ENCODE measurements at regions not wholly inside any gene's neighbourhood (a gene's known extent, or its start where the extent isn't known, plus 50 kb on each side); places are given as distances from the start of the nearest gene placed in this dataset.

DNA sequence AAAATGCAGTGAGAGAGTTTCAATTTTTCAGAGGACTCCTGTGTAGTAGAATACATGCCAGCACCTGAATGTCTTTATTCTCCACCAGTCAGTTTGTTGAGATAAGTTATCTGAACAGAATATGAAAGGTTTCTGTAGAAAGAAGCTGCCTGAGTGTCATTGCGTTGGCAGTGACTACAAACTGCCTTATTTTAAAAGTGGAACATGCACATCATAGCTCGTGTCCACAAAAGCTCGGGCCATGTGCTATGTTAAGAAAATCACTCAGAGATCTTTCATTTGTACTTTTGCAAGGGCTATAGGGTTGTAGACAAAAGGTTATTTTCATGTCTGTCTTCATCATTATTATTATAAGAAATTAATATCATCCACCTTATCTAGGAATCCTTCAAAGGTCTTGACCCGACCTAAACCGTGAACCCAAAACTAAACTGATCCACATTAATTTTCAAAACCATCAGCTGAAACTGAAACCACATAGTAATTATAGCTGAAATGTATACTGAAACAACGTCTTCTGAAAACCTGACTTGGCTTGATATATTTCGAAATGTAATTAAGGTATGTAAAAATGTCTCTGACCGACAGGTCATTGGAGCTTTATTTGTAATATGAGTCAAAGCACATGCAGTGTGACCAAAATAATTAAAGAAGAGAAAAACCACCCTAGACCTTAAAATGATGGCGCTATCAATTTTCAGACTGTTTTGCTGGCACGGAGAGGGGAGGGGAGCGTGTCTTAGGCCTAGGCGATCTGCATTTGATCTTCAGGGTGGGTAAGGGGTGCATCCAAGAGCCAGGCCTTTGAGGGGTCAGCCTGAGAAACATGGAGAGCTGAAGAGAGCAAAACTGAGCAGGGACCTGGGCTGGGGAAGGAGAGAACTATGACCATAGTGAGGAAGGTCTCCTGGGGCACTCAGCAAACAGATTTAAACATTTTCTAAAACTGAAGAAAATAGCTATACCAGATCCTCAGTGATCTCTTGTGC, 232.1 kb downstream of the SOX11 start:
- H3K27ac ChIP-seq (ENCODE audit: low read depth, low read length), result no peak overlapping the region
- no peaks in the 10 kb centered on the region for H3K27me3 ChIP-seq (ENCODE audit: control insufficient read depth in 3 of 3, insufficient read depth in 3 of 3, low read length in 3 of 3)
- no peaks in the 10 kb centered on the region for H3K9me3 ChIP-seq (ENCODE audit: control insufficient read depth in 3 of 3, low read length in 3 of 3)
- no peaks in the 10 kb centered on the region for H3K36me3 ChIP-seq (ENCODE audit: control insufficient read depth in 3 of 3, insufficient read depth in 3 of 3, low read length in 3 of 3)
- no peak overlapping the region for H3K4me3 ChIP-seq (ENCODE audit: low read length in 3 of 3)
- H3K9ac ChIP-seq (ENCODE audit: low read depth in 1 of 3, low read length in 3 of 3), result no peak overlapping the region
- no peaks in the 10 kb centered on the region for H3K4me1 ChIP-seq (ENCODE audit: control insufficient read depth in 3 of 3, insufficient read depth in 3 of 3, low read length in 3 of 3)

DNA sequence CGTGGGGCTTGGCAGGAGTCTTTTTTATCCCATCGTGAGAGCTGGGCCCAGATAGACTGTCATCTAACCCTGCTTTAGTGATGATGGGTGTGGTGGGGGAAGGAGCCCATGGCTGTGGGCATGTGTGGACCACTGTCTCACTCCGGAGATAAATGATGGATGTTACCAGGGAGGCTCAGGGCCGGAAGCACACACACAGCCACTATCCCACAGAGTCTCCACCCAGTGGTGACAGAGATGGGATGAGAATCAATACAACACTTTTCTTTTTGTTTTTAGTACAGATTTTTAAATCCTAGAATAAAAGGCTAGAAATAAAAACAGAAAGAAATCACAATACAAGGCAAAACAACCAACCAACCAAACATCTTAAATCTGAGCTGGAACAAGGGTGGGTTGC, 233.4 kb downstream of the SOX11 start:
- H3K4me3 ChIP-seq (ENCODE audit: low read length in 3 of 3), result no peak overlapping the region
- H3K9me3 ChIP-seq (ENCODE audit: control insufficient read depth in 3 of 3, low read length in 3 of 3), result peaks cover 0 to 4% (median 0%) of the 10 kb centered on the region in 3 donors
- H3K36me3 ChIP-seq (ENCODE audit: control insufficient read depth in 3 of 3, insufficient read depth in 3 of 3, low read length in 3 of 3), result no peaks in the 10 kb centered on the region
- H3K27me3 ChIP-seq (ENCODE audit: control insufficient read depth in 3 of 3, insufficient read depth in 3 of 3, low read length in 3 of 3), result no peaks in the 10 kb centered on the region
- no peak overlapping the region for H3K9ac ChIP-seq (ENCODE audit: low read depth in 1 of 3, low read length in 3 of 3)
- no peak overlapping the region for H3K27ac ChIP-seq (ENCODE audit: low read depth, low read length)
- no peaks in the 10 kb centered on the region for H3K4me1 ChIP-seq (ENCODE audit: control insufficient read depth in 3 of 3, insufficient read depth in 3 of 3, low read length in 3 of 3)

DNA sequence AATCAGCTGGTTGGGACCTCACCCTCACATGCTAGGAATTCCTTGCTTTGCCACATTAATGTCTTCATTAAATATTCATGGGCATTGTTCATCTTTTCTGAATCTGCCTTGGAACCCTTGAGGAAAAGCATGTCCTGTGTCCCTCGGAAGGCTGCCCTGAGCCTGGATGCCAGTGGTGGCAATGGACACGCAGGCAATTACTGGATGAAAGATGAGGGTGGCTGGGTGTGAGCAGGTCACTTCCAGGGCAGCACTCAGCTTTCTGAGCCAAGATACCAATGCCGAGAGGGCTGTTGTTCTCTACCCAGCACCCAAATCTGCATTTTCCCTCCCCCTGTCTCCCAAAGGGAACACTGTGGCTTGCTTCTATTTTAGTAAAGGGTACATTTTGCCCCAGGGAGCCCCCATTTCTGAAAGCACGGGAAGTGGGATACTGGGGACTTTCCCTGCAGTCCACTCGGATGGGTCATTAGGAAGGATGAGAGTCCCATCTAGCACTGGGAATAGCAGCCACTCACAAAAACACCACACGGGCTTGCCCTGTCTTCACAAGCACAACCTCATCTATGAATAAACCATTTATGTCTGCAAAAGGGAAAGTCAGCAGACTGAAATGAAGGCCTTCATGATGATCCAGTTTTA, 234.8 kb downstream of the SOX11 start:
- Histone ChIP-seq H3K27ac (ENCODE audit: low read depth, low read length) (no peak overlapping the region), H3K4me1 (ENCODE audit: control insufficient read depth in 3 of 3, insufficient read depth in 3 of 3, low read length in 3 of 3) (no peaks in the 10 kb centered on the region), H3K9ac (ENCODE audit: low read depth in 1 of 3, low read length in 3 of 3) (no peak overlapping the region), H3K27me3 (ENCODE audit: control insufficient read depth in 3 of 3, insufficient read depth in 3 of 3, low read length in 3 of 3) (no peaks in the 10 kb centered on the region), H3K9me3 (ENCODE audit: control insufficient read depth in 3 of 3, low read length in 3 of 3) (peaks cover 0 to 4% (median 0%) of the 10 kb centered on the region in 3 donors), H3K4me3 (ENCODE audit: low read length in 3 of 3) (no peak overlapping the region), H3K36me3 (ENCODE audit: control insufficient read depth in 3 of 3, insufficient read depth in 3 of 3, low read length in 3 of 3) (no peaks in the 10 kb centered on the region)

DNA sequence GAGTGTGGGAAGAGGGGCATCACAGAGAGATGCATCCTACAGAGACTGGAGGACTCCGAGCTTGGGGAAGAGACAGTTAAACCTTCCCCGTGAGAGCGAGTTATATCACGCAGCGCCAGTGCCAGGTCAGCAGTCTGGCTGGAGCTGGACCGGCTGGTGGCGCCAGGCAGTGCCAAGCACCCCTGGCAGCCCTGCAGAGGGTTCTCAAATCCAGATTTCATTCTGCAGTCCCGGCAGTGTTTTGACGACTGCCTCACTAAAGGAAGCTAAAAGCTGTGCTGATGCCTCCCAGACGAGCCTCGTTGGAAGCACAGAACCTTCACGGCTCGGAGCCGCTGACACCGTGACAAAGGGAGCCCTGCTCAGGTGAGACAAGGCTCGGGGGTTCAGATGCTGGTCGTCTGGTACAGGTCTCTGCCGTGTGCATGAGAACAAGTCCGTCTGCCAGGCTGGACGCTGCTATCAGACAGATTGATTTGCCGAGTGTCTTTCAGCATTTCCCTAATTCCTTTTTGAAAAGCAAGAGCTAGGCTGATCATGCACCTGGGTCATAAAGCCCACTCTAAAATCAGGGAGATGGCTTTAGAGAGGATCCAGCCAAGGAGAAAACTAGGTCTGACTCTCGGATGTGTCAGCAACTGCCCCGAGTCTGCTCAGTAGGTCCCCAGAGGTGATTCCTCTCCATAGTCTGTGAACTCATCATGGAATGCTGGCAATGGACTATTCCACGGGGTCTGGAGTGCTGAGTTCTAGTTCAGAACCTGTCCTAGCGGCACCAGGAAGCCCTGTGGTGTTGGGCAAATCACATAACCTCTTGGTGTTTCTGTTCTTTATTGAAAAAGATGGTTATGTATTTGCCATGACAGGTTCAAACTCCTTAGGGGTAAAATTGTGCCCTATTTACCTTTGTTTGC, 240.6 kb downstream of the SOX11 start:
- Histone ChIP-seq H3K9ac (ENCODE audit: low read depth in 1 of 3, low read length in 3 of 3) (peak overlapping the region in 2 of 3 donors; percentile 32 to 42), H3K9me3 (ENCODE audit: control insufficient read depth in 3 of 3, low read length in 3 of 3) (peaks cover 0 to 4% (median 0%) of the 10 kb centered on the region in 3 donors)

DNA sequence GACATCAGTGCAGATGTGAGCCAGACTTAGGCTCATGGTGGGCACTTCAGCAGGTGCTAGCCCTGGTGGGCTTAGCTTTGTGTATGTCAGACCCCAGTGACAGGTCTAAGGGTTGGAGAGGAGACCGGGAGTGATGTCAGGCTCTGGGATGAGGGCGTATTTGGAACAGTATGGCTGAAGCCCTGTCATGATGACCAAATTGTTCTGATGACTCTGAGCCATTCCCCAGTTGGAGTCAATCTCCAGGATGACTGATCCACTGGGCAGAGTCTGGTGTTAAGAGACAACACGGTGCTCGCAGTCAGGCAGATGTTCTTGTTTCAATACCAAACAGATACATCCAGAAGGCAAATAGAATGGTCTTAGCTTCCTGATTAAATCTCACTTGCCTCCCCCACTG, 241.5 kb downstream of the SOX11 start:
- no peaks in the 10 kb centered on the region for H3K36me3 ChIP-seq (ENCODE audit: control insufficient read depth in 3 of 3, insufficient read depth in 3 of 3, low read length in 3 of 3)
- H3K27me3 ChIP-seq (ENCODE audit: control insufficient read depth in 3 of 3, insufficient read depth in 3 of 3, low read length in 3 of 3), result no peaks in the 10 kb centered on the region
- H3K4me3 ChIP-seq (ENCODE audit: low read length in 3 of 3), result no peak overlapping the region
- H3K9ac ChIP-seq (ENCODE audit: low read depth in 1 of 3, low read length in 3 of 3), result no peak overlapping the region
- H3K27ac ChIP-seq (ENCODE audit: low read depth, low read length), result no peak overlapping the region
- peaks cover 0 to 4% (median 0%) of the 10 kb centered on the region in 3 donors for H3K9me3 ChIP-seq (ENCODE audit: control insufficient read depth in 3 of 3, low read length in 3 of 3)
- peaks cover 4 to 10% (median 8%) of the 10 kb centered on the region in 3 donors for H3K4me1 ChIP-seq (ENCODE audit: control insufficient read depth in 3 of 3, insufficient read depth in 3 of 3, low read length in 3 of 3)

More for the DNA sequence above, 240.6 kb downstream of the SOX11 start:
- no peaks in the 10 kb centered on the region for H3K27me3 ChIP-seq (ENCODE audit: control insufficient read depth in 3 of 3, insufficient read depth in 3 of 3, low read length in 3 of 3)
- peaks cover 4 to 10% (median 8%) of the 10 kb centered on the region in 3 donors for H3K4me1 ChIP-seq (ENCODE audit: control insufficient read depth in 3 of 3, insufficient read depth in 3 of 3, low read length in 3 of 3)
- H3K36me3 ChIP-seq (ENCODE audit: control insufficient read depth in 3 of 3, insufficient read depth in 3 of 3, low read length in 3 of 3), result no peaks in the 10 kb centered on the region
- no peak overlapping the region for H3K27ac ChIP-seq (ENCODE audit: low read depth, low read length)
- peak overlapping the region in 2 of 3 donors; percentile 20 to 45 for H3K4me3 ChIP-seq (ENCODE audit: low read length in 3 of 3)

DNA sequence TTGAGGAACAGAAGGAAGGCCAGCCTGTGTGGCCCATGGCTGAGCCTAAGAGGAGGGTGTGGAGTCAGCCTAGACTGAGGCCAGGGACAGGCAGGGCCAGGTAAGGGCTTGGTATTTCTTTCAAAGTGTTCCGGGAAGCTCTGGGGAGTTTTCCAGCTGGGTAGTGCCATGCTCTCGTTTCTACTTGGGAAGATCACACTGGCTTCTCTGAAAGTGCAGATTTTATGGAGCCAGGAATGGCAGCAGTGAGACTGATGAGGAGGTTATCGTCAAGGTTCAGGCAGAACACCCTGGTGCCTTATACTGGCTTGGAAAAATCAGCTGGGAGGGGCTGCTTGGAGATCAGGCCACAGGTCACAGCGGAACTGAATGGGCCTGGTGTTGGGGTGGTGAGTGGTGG, 245.1 kb downstream of the SOX11 start:
- Histone ChIP-seq H3K27me3 (ENCODE audit: control insufficient read depth in 3 of 3, insufficient read depth in 3 of 3, low read length in 3 of 3) (no peaks in the 10 kb centered on the region), H3K27ac (ENCODE audit: low read depth, low read length) (no peak overlapping the region), H3K9me3 (ENCODE audit: control insufficient read depth in 3 of 3, low read length in 3 of 3) (no peaks in the 10 kb centered on the region), H3K36me3 (ENCODE audit: control insufficient read depth in 3 of 3, insufficient read depth in 3 of 3, low read length in 3 of 3) (no peaks in the 10 kb centered on the region), H3K9ac (ENCODE audit: low read depth in 1 of 3, low read length in 3 of 3) (no peak overlapping the region), H3K4me1 (ENCODE audit: control insufficient read depth in 3 of 3, insufficient read depth in 3 of 3, low read length in 3 of 3) (peaks cover 4 to 9% (median 7%) of the 10 kb centered on the region in 3 donors), H3K4me3 (ENCODE audit: low read length in 3 of 3) (no peak overlapping the region)

DNA sequence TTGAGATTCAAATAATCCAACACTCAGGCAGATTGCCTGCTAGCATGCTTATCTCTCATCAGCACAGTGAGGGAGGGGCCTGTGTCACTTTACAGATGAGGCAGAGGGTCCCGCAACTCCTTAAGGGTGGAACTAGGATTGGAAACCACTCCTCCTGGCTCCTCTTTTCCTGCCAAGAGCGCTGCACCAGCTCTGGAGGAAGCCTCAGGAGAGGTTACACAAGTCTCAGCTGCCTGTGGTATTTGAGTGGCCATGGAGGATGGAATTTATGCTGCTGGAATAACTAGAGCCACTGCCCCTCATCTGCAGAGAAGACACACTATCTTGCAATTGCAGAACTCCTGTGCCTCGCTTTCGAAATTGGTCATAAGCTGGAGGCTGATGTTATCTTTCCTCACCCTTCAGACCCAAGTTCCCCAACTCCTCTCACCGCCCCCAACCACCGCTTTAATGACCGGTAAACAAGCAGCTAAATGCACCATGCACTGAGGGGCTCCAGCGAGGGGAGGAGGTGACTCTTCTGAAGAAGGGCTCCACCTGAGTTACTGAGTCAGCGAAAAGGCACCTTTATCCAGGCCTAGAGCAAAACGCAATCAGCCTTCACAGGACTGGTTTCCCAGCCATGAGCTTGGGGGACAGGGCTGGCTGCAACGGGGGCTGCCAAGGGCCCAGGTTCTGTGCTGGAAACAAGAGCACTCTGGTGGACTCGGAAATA, 245.8 kb downstream of the SOX11 start:
- H3K4me1 ChIP-seq (ENCODE audit: control insufficient read depth in 3 of 3, insufficient read depth in 3 of 3, low read length in 3 of 3), result peaks cover under 1 to 2% (median 1%) of the 10 kb centered on the region in 3 donors
- H3K9ac ChIP-seq (ENCODE audit: low read depth in 1 of 3, low read length in 3 of 3), result no peak overlapping the region
- no peaks in the 10 kb centered on the region for H3K36me3 ChIP-seq (ENCODE audit: control insufficient read depth in 3 of 3, insufficient read depth in 3 of 3, low read length in 3 of 3)
- no peaks in the 10 kb centered on the region for H3K9me3 ChIP-seq (ENCODE audit: control insufficient read depth in 3 of 3, low read length in 3 of 3)
- no peak overlapping the region for H3K4me3 ChIP-seq (ENCODE audit: low read length in 3 of 3)
- H3K27me3 ChIP-seq (ENCODE audit: control insufficient read depth in 3 of 3, insufficient read depth in 3 of 3, low read length in 3 of 3), result no peaks in the 10 kb centered on the region
- H3K27ac ChIP-seq (ENCODE audit: low read depth, low read length), result no peak overlapping the region

DNA sequence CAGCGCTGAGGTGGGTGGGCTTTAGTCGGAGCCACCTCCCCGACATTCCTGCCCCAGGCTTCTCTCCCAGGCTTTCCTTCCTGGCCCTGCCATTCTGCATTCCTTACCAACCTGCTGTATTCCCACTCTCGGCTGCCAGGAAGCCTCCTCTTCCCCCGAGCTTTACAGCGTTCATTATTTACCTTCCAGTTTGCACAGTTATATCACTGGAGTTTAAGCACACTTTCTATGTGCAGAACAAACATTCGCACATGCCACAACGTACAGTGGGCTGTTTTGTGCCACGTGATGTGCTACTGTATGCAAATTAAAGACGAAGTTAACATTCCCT, 246.3 kb downstream of the SOX11 start:
- H3K9ac ChIP-seq (ENCODE audit: low read depth in 1 of 3, low read length in 3 of 3), result no peak overlapping the region

DNA sequence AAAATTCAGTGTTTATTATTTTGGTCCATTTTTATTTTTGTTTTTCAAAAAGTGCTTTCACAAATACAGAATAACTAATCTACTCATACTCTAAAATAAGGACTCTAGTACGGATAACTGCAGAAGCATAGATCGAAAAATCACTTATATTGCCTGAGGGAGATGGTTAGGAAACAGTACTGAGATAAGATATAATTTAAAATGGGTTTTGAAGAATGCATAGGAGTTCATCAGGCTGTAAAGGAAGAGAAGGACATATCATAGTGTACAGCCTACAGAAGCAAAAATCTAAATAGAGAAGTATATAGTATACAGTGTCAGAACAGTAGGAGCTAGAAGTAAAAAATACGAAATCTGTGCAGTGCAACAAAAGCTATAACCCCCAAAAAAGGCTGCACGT, 247.4 kb downstream of the SOX11 start:
- H3K36me3 ChIP-seq (ENCODE audit: control insufficient read depth in 3 of 3, insufficient read depth in 3 of 3, low read length in 3 of 3), result no peaks in the 10 kb centered on the region
- no peak overlapping the region for H3K4me3 ChIP-seq (ENCODE audit: low read length in 3 of 3)
- H3K27ac ChIP-seq (ENCODE audit: low read depth, low read length), result no peak overlapping the region
- no peaks in the 10 kb centered on the region for H3K4me1 ChIP-seq (ENCODE audit: control insufficient read depth in 3 of 3, insufficient read depth in 3 of 3, low read length in 3 of 3)
- H3K9me3 ChIP-seq (ENCODE audit: control insufficient read depth in 3 of 3, low read length in 3 of 3), result no peaks in the 10 kb centered on the region
- no peak overlapping the region for H3K9ac ChIP-seq (ENCODE audit: low read depth in 1 of 3, low read length in 3 of 3)
- H3K27me3 ChIP-seq (ENCODE audit: control insufficient read depth in 3 of 3, insufficient read depth in 3 of 3, low read length in 3 of 3), result no peaks in the 10 kb centered on the region

More for the DNA sequence above, 246.3 kb downstream of the SOX11 start:
- no peaks in the 10 kb centered on the region for H3K4me1 ChIP-seq (ENCODE audit: control insufficient read depth in 3 of 3, insufficient read depth in 3 of 3, low read length in 3 of 3)
- H3K4me3 ChIP-seq (ENCODE audit: low read length in 3 of 3), result no peak overlapping the region
- H3K27ac ChIP-seq (ENCODE audit: low read depth, low read length), result no peak overlapping the region
- no peaks in the 10 kb centered on the region for H3K36me3 ChIP-seq (ENCODE audit: control insufficient read depth in 3 of 3, insufficient read depth in 3 of 3, low read length in 3 of 3)
- H3K27me3 ChIP-seq (ENCODE audit: control insufficient read depth in 3 of 3, insufficient read depth in 3 of 3, low read length in 3 of 3), result no peaks in the 10 kb centered on the region
- no peaks in the 10 kb centered on the region for H3K9me3 ChIP-seq (ENCODE audit: control insufficient read depth in 3 of 3, low read length in 3 of 3)

All from skeletal muscle tissue (tissue), 3 donors.